ENCODE measurements at regions not wholly inside any gene's neighbourhood (a gene's known extent, or its start where the extent isn't known, plus 50 kb on each side); places are given as distances from the start of the nearest gene placed in this dataset.

DNA sequence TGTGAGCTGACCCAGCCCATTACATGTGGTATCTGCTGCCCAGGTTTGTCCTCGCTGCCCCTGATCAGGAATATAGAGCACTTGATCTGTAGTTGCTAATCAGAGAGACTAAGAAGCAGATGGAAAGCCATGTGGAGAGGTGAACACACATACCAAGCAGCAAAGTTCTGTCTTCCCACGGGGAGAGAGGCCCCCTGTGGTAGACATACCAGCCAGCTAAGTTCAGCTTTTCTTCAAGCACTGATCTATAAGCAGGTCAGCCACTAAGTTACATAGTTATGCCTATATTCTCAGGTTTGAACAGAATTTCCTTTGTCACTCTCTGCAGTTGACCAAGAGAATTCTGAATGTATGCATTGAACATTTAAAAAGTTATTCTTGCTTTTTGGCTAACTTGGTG, 76.4 kb downstream of the DDX3Y start:
- no peak for DNase-seq

DNA sequence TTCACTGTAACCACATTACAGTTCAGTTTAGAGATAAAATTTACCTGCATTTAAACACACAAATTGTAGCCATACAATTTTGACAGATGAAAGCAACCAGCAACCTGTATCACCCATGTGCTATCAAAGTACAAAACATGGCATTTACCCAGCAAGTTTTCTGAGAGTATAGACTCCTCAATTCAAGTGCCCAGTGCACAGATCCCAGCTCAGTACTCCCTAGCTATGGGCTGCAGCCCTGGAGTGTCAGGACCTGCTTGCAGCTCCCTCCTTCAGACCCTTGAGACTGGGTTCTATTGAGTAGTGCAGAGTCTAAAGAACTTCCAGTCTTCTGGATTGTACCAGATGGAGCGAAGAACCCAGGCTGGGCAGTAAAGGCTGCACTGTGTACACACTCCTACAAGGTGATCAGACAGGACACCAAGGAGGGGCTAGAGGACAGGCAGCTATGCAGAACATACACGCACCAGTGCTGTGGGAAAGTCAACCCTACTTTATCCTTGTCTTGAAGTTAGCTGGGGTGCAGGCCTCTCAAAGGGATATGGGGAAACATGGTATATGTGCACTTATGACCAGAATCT, 77.7 kb downstream of the DDX3Y start:
- DNase-seq: no peak

DNA sequence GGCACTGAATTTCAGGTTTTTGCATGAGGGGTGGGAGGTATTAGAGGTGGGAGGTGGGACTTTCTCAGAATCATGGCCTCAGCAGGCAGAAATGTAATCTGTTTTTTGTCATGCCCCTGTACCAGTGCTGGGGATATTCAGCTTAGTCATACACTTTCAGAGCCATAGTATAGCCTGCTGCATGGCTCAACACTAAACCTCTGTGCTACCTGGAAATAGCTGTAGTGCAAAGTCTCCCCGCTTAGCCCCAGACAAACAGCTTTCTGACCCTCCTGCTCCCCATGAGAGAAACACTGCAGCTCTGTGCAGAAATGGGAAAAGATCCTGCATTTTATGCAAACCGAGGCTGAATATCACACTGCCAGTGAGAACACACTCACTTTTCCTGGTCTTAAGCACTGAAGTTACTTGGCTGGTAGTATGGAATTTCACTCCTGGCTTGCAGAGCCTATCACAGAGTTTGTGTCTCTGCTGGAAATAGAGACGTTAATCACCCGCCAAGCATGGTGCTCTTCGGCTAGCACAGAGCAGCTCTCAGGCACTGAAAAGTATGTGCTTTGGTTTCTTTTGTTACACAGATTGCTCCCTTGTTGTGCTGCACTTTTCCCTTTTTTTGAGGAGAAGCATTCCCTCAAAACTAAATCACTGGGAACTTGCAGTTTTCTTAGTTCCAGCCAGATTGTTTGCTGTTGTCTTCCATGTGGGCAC, 80.1 kb downstream of the DDX3Y start:
- DNase-seq: no peak

DNA sequence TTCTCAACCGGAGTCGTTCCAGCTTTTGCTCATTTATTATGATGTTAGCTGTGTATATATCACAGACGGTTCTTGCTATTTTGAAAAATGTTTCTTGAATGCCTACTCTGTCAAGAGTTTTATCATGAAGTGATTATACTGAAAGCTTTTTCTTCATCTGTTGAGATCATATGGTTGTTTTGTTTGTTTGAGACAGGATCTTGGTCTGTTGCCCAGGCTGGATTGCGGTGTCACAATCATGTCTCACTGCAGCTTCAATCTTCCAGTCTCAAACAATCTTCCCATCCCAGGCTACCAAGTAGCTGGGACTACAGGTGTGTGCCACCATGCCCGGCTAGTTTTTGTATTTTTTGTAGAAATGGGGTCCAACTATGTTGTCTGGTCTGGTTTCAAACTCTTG, 112.8 kb downstream of the DDX3Y start:
- no peak for DNase-seq

DNA sequence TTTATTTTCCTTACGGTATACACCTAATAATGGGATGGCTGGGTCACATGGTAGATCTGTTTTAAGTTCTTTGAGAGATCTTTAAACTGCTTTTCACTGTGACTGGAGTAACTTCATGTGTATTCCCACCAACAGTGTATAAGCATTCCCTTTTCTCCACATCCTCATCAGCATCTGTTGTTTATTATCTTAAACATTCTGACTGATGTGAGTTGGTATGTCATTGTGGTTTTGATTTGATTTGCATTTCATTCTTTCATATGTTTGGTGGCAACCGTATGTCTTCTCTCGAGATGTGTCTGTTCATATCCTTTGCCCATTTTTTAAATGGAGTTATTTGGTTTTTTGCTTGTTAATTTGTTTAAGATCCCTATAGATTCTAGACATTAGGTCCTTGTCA, 114.8 kb downstream of the DDX3Y start:
- DNase-seq: no peak

DNA sequence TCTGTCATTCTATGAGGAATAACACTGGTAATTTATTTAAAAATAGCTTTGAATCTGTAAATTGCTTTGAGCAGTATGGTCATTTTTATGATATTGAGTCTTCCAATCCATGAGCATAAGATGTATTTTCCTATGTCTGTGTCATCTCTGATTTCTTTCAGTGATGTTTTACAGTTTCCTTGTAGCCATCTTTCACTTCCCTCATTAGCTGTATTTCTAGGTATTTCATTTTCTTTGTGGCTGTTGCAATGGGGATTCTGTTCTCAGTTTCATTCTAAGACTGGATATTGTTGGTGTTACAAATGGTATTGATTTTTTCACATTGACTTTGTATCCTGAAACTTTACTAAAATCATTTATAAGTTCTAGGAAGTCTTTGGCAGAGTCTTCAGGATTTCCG, 116.2 kb downstream of the DDX3Y start:
- DNase-seq: no peak

DNA sequence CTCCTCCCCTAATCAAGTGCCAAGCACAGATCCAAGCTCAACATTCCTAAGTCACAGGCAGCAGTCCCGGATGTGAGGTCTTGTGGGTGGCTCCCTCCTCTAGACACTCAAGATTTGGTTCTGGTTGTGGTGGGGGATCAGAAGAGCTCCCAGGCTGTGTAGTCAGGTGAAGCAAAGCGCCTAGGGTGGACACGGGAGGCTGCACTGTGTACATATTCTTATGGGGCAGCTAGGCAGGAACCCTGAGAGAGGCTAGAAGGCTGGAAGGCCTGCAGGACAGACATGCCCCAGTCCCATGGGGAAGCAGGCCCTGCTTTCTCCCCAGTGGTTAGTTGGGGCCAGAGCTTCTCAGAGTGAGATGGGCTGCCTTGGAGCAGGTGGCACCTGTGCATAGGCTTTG, 118.9 kb downstream of the DDX3Y start:
- DNase-seq: no peak

DNA sequence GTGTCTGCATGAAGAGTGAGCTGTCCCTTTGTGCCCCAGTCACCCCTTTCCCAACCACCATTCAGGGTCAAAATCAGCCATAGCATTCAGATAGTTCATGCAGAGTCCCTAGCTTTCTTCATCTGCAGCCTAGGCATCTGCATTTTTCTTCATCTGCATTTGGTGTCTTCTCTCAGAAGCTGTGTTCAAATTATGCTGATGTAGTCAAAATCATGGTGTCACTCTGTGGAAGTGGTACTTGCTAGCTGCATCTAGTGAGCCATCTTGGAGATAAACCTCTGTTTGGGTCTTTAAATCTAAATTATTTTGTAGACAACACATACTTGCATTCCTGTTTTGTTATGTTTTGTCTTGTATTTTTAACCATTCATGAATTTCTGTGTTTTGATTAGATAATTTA, 119.8 kb downstream of the DDX3Y start:
- no peak for DNase-seq

DNA sequence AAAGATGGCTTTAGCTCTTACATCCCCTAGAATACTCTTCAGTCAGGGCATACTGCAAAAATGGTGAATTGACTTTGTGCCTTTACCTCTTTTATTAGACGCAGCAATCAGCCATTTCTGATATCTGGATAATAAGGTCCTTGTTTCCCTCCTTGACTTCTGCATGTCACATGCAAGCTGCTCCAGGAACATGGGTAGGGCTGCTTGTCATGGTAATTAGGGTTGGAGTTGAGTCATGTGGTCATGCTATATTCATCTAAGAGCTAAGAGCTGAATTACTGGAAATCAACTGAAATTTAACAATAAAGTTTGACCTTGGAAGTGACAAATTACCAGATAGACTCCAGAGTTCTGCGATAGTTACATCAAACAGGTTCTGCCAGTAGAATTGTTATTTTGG, 122.2 kb downstream of the DDX3Y start:
- no peak for DNase-seq

DNA sequence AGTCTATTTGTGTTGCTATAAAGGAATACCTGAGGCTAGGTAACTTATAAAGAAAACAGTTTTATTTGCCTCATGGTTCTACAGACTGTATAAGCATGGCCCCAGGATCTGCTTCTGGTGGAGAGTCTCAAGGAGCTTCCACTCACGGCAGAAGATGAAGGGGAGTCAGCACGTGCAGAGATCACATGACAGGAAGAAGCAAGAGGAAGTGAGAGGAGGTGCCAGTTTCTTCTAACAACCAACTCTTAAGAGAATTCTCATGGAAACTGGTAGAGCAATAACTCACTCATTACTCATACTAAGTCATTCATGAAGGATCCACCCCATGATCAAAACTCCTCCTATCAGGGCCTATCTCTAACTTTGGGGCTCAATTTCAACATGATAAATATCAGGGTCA, 135.6 kb downstream of the DDX3Y start:
- no peak for DNase-seq

DNA sequence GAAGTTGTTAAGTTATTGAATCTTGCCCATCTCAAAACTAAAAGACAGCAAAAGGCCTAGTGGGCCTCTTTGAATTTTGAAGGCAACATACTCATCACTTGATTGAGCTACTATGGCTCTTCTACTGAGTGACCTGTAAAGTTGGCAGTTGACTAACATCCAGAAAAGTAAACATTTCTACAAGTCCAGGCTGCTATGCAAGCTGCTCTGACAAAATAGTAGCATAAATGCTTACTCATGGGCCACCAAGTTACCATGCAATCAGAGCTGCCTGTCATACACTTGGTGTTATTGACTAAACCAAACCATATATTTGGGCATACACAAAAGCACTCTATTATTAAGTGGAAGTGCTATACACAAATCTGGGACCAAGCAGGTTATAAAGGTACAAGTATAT, 148.8 kb downstream of the DDX3Y start:
- no peak for DNase-seq

DNA sequence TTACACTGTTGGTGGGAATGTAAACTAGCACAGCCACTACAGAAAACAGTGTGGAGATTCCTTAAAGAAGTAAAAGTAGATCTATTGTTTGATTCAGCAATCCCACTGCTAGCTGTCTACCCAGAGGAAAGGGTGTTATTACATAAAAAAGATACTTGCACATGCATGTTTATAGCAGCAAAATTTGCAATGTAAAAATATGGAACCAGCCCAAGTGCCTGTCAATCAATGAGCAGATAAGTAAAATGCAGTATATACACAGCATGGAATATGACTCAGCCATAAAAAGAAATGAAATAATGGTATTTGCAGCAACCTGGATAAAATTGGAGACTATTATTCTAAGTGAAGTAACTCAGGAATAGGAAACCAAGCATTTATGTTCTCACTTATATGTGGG, 161.7 kb downstream of the DDX3Y start:
- DNase-seq: no peak

DNA sequence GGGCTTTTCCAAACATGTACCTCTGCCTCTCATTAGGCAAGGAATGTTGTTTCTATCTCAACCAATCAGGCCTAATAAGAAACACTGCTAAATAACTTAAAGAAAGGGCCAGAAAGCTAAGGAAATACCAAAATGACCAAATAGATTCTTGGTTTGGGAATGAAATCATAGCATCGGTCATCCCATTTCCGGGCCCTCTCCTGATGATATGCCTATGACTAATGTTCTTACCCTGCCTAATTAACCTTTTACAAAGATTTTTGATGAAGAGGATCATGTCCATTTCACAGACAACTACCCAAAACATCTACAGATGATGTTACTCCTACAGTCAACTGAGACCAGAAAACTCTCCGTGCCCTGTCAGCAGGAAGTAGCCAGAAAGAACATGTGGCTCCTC, 164.0 kb downstream of the DDX3Y start:
- DNase-seq: no peak

DNA sequence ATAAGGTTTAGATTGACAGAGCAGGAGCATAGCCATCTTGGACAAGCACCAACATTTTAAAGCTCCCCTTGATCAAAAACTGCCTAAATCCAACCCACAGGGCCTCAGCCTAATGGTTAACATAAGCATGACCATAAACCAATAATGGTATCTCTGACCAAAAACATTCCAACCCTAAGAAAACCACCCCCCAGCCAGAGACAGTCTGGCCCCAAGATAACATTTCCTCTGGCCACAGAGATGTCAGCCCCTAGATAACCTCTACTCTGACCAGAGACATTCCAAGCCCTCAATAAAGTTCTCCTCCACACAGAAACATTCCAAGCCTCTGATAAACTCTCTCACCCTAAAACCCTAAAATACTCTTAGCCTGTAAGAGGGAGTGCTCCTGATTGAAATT, 164.4 kb downstream of the DDX3Y start:
- DNase-seq: no peak

DNA sequence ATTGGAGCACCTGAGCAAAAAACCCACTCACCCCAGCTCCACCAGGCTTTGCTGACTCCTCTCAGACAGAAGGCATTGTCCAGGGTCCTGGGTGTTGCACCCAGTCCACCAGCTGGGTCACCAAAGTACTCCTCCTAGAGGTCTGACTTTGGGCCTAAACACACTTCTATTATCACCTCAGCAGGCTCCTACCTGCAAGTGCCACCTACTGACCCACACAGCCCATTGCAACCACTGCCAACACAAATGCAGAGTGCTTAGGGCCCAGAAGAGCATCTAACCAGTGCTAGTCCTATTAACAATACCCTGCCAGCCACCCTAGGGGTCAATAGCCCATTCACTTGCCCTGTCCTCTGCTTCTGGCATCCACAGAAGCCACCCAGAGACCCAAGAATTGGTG, 178.1 kb downstream of the DDX3Y start:
- DNase-seq: no peak

DNA sequence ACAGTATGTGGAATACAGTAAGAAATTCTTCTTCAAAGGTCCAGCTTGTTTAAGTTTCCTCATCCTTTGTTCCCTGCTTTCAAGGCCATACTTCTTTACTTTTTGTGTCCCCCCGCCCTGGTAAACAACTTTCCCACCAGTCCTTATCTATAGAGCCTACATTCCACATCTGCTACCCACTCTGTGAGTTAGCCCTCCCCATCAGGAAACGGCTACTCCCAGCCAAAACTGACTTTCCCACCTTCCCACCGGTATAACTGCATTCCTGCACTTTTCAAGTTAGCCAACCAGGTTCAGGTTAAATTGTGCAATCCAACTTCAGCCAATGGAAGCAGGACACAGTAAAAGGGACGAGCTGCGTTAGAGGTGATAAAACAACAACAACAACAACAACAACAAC, 186.9 kb downstream of the DDX3Y start:
- DNase-seq: no peak

DNA sequence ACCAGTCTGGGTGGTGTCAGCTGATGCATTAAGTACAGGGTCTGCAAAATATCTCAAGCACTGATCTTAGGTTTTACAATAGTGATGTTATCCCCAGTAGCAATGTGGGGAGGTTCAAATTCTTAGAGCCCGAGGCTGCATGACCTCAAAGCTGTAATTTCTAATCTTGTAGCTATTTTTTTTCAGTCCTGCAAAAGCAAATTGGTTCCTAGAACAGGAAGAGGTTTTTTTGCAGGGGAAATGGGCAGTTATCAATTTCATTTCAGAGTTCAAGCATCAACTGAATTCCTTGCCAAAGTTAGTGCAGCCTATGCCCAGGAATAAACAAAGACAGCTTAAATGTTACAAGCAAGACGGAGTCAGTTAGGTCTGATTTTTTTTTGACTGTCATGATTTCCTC, 188.3 kb downstream of the DDX3Y start:
- no peak for DNase-seq

DNA sequence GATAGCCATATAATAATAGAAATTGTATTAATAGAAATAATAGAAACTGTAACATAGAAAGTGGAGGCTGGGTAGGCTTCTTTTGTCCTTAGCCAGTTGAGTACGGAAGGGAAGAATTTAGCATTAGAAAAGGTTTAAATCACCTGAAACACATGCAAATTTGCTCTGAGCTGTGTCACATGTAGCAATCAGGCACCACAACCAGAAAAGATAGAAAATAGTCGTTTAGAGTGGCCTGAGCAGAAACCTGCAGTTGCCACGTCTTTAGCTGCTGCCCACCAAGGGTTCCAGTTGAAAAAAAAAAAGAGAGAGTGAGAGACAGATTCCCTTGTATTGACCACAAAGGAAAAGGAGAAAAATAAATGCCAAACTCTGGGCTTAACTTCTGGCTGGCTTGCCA, 188.8 kb downstream of the DDX3Y start:
- no peak for DNase-seq

DNA sequence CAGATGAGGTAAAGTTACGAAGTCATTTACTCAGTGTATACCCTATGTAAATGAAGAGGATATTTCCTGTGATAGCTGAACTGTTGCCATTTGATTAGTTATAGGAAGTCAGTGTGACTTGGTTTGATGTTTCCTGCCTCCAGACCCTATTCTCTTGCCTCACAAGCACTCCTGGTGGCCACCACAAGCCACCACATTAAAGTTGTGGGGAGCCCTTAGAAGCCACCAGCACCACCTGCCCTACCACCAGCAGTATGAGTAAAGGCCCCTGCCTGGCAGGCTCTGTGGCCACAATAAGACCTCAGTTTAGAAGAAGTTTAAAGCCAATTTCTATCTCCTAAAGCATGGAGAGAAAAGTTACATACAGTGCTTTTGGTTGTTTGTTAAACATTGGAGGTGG, 189.7 kb downstream of the DDX3Y start:
- peak in 1 of 2 donors; percentile 2 for DNase-seq

DNA sequence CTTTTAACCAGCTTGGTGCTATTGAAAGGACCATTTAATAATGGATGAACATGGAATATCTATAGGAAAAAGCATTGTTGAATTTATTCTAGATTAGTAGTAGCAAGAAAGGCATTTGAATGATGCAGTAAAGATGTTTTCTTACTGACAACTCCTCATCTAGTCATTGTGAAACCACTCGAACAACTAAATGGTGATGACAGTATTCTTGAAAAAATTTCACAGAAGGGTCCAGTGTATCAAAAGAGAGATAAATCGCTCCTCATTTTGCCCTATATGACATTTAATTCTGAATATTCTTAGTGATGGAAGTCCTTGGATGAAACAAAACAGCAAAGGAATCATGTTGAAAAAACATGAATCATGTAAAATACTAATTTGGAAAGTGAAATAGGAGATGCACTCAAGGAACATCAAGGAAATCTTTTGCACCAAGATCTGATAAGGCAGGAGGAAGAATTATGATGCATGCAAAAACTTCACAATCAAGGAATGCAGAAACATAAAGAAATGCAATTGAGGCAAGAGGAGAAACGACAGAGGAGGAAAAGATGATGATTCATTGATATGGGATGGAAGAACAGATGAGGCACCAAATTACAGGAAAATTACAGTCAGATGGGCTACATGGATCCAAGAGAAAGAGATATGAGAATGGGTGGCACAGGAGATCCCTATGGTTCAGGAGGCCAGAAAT, 190.4 kb downstream of the DDX3Y start:
- no peak for DNase-seq

DNA sequence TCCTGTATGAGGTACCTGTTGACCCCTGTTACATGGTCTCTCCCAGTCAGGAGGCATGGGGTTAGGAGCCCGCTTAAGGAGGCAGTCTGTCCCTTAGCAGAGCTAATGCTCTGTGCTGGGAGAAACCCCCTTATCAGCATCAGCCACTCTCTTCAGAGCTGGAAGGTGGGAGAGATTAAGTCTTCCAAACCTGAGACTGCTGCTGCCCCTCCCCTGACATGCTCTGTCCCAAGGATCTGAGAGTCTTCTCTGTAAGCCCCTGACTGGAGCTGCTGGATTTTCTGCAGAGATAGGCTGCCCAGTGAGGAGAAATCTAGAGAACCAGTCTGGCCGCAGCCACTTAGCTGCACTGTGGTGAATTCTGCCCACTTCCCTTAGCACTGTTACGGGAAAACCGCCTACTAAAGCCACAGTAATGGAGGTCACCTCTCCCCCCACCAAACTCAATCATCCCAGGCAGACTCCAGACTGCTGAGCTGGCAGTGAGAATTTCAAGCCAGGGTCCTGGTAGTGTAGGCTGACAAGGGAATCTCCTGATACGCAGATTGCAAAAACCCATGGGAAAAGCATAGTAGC, 222.3 kb downstream of the DDX3Y start:
- DNase-seq: no peak

DNA sequence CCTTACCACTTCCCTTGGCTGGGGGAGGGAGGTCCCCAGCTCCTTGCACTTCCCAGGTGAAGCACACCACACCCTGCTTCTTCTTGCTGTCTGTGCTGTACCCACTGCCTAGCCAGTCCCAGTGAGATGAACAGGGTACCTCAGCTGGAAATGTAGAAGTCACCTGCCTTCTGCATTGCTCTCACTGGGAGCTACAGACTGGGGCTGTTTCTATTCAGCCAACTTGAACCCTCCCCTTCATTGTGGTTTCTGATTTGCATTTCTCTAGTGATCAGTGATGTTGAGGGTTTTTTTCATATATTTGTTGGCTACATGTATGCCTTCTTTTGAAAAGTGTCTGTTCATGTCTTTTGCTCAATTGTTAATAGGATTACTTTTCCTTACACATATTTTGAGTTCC, 222.8 kb downstream of the DDX3Y start:
- no peak for DNase-seq

DNA sequence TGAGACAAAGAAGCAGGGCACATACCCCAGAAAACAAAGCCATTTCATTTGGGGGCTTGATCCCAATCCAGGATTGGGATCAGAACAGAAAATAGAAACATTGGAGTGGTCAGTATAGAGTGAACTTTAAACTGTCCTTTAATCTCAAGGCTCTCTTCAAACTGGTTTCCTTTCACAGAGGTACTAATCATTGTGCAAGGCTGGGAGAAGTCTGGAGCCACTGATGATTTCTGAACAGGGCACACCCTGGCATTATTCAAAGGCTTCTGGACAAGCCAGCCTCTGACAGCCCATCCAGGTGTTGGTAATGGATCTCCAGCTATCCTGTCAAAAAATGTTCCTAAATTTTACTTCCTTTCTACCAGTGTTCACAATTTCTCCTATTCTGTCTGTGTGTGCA, 244.5 kb downstream of the DDX3Y start:
- no peak for DNase-seq

DNA sequence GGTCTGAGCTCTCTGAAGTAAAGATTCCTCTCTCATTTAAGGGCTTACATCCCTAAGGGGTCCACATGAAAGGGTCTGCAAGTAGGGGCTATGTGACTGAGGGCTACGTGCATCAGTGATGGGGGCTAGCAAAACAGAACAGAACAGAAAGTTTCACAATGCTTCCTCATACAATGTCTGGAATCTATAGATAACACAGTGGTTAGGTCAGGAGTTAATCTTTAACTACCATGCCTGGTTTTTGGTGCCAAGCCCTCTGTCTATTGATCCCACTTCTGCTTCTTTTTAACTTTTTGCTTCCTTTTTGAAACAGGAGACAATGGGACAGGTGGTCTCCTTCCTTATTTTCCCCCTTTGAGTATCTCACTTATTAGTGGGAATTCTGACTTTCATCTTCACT, 263.0 kb downstream of the DDX3Y start:
- DNase-seq: no peak
